ENCODE measurements at regions not wholly inside any gene's neighbourhood (a gene's known extent, or its start where the extent isn't known, plus 50 kb on each side); places are given as distances from the start of the nearest gene placed in this dataset.
A peak's percentile ranks its signal among the peaks of the same experiment; 100 is the strongest.

GRCh38 chr2:10212827-10213226 is 89.9 kb upstream of the HPCAL1 start:
- 93 to 95% (median 94%) methylated on average over 4 of the region's 4 CpGs for WGBS, 4 donors
- no peak for ATAC-seq

DNA sequence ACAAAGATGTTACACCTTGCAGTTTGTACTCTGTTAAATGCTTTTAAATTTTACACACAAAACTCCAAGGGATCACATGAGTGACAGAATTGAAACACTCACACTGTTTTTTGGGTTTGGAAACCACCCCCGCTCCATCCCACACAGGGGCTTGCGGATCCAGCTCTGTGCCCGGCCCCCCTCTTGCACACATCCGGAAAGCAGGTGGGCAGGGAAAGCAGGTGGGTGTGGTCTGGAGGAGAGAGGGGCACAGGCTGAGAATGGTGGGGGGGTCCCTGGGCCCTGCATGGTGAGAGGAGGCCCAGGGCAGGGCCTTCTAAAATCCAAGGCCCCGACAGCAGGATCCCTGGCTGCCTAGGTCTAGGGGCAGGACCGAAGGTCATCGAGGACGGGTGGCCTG is 88.5 kb upstream of the HPCAL1 start:
- no peaks in the 10 kb centered on the region for H3K36me3 ChIP-seq
- DNase-seq (peak in 1 of 5 donors; percentile 34), ATAC-seq (no peak)
- intact Hi-C loops (cut with DNase I), result no loop called here
- WGBS, 4 donors, result 85 to 96% (median 91%) methylated on average over 8 of the region's 8 CpGs
- H3K9me3 ChIP-seq, result no peaks in the 10 kb centered on the region
- H3K27me3 ChIP-seq, result no peaks in the 10 kb centered on the region
- TF ChIP-seq POLR2A (IDR thresholded peaks at IDR 0.05), result no peak
- no peak for TF ChIP-seq CTCF (IDR thresholded peaks at IDR 0.05)
- no peak overlapping the region for H3K27ac ChIP-seq
- no peak overlapping the region for H3K4me3 ChIP-seq
- H3K4me1 ChIP-seq, result no peaks in the 10 kb centered on the region

More at GRCh38 chr2:10212827-10213226, 89.9 kb upstream of the HPCAL1 start:
- no peak for DNase-seq
- H3K9me3 ChIP-seq, result no peaks in the 10 kb centered on the region
- intact Hi-C loops (cut with DNase I), result no loop called here
- H3K4me1 ChIP-seq, result no peaks in the 10 kb centered on the region
- no peaks in the 10 kb centered on the region for H3K36me3 ChIP-seq
- H3K27ac ChIP-seq, result no peak overlapping the region
- TF ChIP-seq POLR2A (IDR thresholded peaks at IDR 0.05) (no peak), CTCF (IDR thresholded peaks at IDR 0.05) (no peak)
- no peaks in the 10 kb centered on the region for H3K27me3 ChIP-seq
- no peak overlapping the region for H3K4me3 ChIP-seq

DNA sequence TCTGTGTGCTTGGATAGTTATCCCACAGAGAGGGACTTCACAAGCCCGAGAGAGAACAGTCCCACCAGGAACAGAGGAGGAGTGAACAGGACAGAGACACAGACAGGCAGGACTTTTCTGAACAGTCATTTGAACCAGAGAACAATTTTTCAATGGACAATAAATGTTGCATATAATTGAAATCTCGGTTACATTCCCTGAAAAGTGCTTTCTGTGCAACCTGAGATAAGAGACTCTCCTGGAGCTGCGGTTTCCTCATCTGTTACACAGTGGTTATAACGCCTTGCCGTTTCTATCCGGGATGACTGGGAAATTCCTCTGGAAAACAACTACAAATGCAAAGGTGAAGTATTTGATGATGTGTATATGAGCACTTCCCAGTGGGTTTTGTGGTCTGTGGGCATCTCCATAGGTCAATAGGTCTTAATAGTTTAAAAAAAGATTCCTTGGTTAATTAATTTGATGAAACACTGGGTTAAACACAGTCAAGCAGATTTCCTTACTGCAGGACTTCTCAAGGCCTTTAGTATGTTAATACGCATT is 87.2 kb upstream of the HPCAL1 start:
- no peaks in the 10 kb centered on the region for H3K27me3 ChIP-seq
- TF ChIP-seq POLR2A (IDR thresholded peaks at IDR 0.05) (no peak), CTCF (IDR thresholded peaks at IDR 0.05) (no peak)
- ATAC-seq (no peak), DNase-seq (no peak)
- H3K27ac ChIP-seq, result no peak overlapping the region
- intact Hi-C loops (cut with DNase I), result no loop called here
- no peaks in the 10 kb centered on the region for H3K9me3 ChIP-seq
- no peaks in the 10 kb centered on the region for H3K4me1 ChIP-seq
- no peaks in the 10 kb centered on the region for H3K36me3 ChIP-seq
- WGBS, 4 donors, result 93 to 96% (median 96%) methylated on average over 7 of the region's 7 CpGs
- no peak overlapping the region for H3K4me3 ChIP-seq

- no peak overlapping the region for H3K4me3 ChIP-seq
- WGBS, 4 donors, result 90 to 94% (median 91%) methylated on average over 28 of the region's 28 CpGs
- intact Hi-C loops (cut with DNase I), result no loop called here
- no peaks in the 10 kb centered on the region for H3K36me3 ChIP-seq
- H3K27me3 ChIP-seq, result peaks cover 0 to 4% (median 0%) of the 10 kb centered on the region in 9 donors
- peak in 1 of 5 donors; percentile 19 for DNase-seq
- no peak for TF ChIP-seq POLR2A (IDR thresholded peaks at IDR 0.05)
- no peak for TF ChIP-seq CTCF (IDR thresholded peaks at IDR 0.05)
- no peak overlapping the region for H3K27ac ChIP-seq
- peak in 1 of 4 donors; percentile 13 for ATAC-seq
- H3K9me3 ChIP-seq, result no peaks in the 10 kb centered on the region
- peaks cover 0 to 9% (median 0%) of the 10 kb centered on the region in 12 donors for H3K4me1 ChIP-seq
Observed at GRCh38 chr2:10216677-10217488, 85.8 kb upstream of the HPCAL1 start.
